Mesenchymal stem cell (in vitro differentiated cells and primary cell): ENCODE measurements at regions not wholly inside any gene's neighbourhood (a gene's known extent, or its start where the extent isn't known, plus 50 kb on each side); places are given as distances from the start of the nearest gene placed in this dataset.

Experiments used
- DNase-seq: peaks from one replicate; pipeline ENCODE4 v3.0.0-alpha.2; 2013
- H2AFZ ChIP-seq: one replicate; pipeline ENCODE4 v1.6.1; 2013; ENCODE audit warnings: low read depth, mild to moderate bottlenecking, control low read depth, inconsistent platforms, low read length, moderate library complexity
- H2AK5ac ChIP-seq: 2 replicates; pipeline ENCODE4 v1.6.1; 2013; ENCODE audit warnings: low read length, moderate library complexity, mild to moderate bottlenecking, inconsistent platforms; ENCODE audit not compliant: severe bottlenecking
- H2BK120ac ChIP-seq: one replicate; pipeline ENCODE4 v1.6.1; 2013; ENCODE audit warnings: low read depth, mild to moderate bottlenecking, inconsistent platforms, low read length, moderate library complexity
- H2BK12ac ChIP-seq, 2 experiments: one replicate each; pipeline ENCODE4 v1.6.1; 2013; ENCODE audit warnings: inconsistent platforms in 2 of 2, low read length in 2 of 2, mild to moderate bottlenecking in 2 of 2, moderate library complexity in 2 of 2, control low read depth in 1 of 2
- H2BK15ac ChIP-seq: one replicate; pipeline ENCODE4 v1.6.1; 2013; ENCODE audit warnings: mild to moderate bottlenecking, low read depth, inconsistent platforms; ENCODE audit not compliant: poor library complexity, severe bottlenecking
- H2BK5ac ChIP-seq: 2 replicates; pipeline ENCODE4 v1.6.1; 2013; ENCODE audit warnings: low read depth, mild to moderate bottlenecking, low read length, control low read depth, inconsistent platforms; ENCODE audit not compliant: poor library complexity, severe bottlenecking
- H3K14ac ChIP-seq, 2 experiments: one replicate each; pipeline ENCODE4 v1.6.1; 2013; ENCODE audit warnings: inconsistent platforms in 2 of 2, low read length in 2 of 2, control low read depth in 1 of 2, mild to moderate bottlenecking in 1 of 2, moderate library complexity in 1 of 2
- H3K18ac ChIP-seq, 2 experiments: one replicate each; pipeline ENCODE4 v1.6.1; 2013; ENCODE audit warnings: inconsistent platforms in 2 of 2, low read length in 2 of 2, control low read depth in 1 of 2, low read depth in 1 of 2, mild to moderate bottlenecking in 1 of 2
- H3K23ac ChIP-seq, 2 experiments: one replicate each; pipeline ENCODE4 v1.6.1; 2013; ENCODE audit warnings: inconsistent platforms in 2 of 2, low read length in 2 of 2, mild to moderate bottlenecking in 2 of 2, moderate library complexity in 2 of 2, control low read depth in 1 of 2
- H3K27ac ChIP-seq: 2 replicates; pipeline ENCODE4 v1.5.1; 2013; ENCODE audit warnings: mild to moderate bottlenecking, moderate library complexity, low read length, control low read depth, inconsistent platforms; ENCODE audit not compliant: poor library complexity, severe bottlenecking
- H3K27me3 ChIP-seq, 2 experiments: 2 replicates each; pipeline versions ENCODE4 v1.6.1 to v1.7.0; 2013; ENCODE audit warnings: low read length in 2 of 2, mild to moderate bottlenecking in 2 of 2, moderate library complexity in 2 of 2, control low read depth in 1 of 2, inconsistent platforms in 1 of 2; ENCODE audit not compliant: control insufficient read depth in 1 of 2, insufficient read depth in 1 of 2
- H3K36me3 ChIP-seq, 2 experiments: 2 replicates each; pipeline versions ENCODE4 v1.6.1 to v1.7.0; 2013; ENCODE audit warnings: low read length in 2 of 2, control low read depth in 1 of 2, inconsistent platforms in 1 of 2, low read depth in 1 of 2, mild to moderate bottlenecking in 1 of 2; ENCODE audit not compliant: insufficient read depth in 2 of 2, control insufficient read depth in 1 of 2
- H3K4ac ChIP-seq, 2 experiments: one replicate each; pipeline ENCODE4 v1.6.1; 2013; ENCODE audit warnings: inconsistent platforms in 2 of 2, low read length in 2 of 2, mild to moderate bottlenecking in 2 of 2, moderate library complexity in 2 of 2, control low read depth in 1 of 2, low read depth in 1 of 2
- H3K4me1 ChIP-seq: 2 replicates; pipeline ENCODE4 v1.6.1; 2013; ENCODE audit warnings: low read depth, low read length, control low read depth; ENCODE audit not compliant: control insufficient read depth, insufficient read depth
- H3K4me2 ChIP-seq: 2 replicates; pipeline ENCODE4 v1.6.1; 2013; ENCODE audit warnings: low read length, mild to moderate bottlenecking, inconsistent platforms; ENCODE audit not compliant: poor library complexity, severe bottlenecking
- H3K4me3 ChIP-seq, 2 experiments: 2 replicates each; pipeline versions ENCODE4 v1.5.1 to v1.7.0; 2013; ENCODE audit warnings: low read length in 2 of 2, mild to moderate bottlenecking in 2 of 2, control low read depth in 1 of 2, low read depth in 1 of 2; ENCODE audit not compliant: insufficient read depth in 1 of 2
- H3K79me1 ChIP-seq: replicated peaks from 2 replicates; pipeline ENCODE4 v1.6.1; 2013; ENCODE audit warnings: mild to moderate bottlenecking, control low read depth, low read length, inconsistent platforms; ENCODE audit not compliant: poor library complexity, severe bottlenecking
- H3K9ac ChIP-seq: 2 replicates; pipeline ENCODE4 v1.7.0; 2013; ENCODE audit warnings: mild to moderate bottlenecking, low read length, moderate library complexity
- H3K9me3 ChIP-seq: 2 replicates; pipeline ENCODE4 v1.7.0; 2013; ENCODE audit warnings: mild to moderate bottlenecking, low read length; ENCODE audit not compliant: control insufficient read depth
- H4K8ac ChIP-seq: one replicate; pipeline ENCODE4 v1.6.1; 2013; ENCODE audit warnings: inconsistent platforms, mild to moderate bottlenecking, low read length, moderate library complexity
- H4K91ac ChIP-seq: one replicate; pipeline ENCODE4 v1.6.1; 2013; ENCODE audit warnings: mild to moderate bottlenecking, low read length, inconsistent platforms
- WGBS: methylation state at CpG from one replicate; pipeline ENCODE4 v1.1.7; 2013; ENCODE audit warnings: mixed read lengths; 5-methylcytosine and 5-hydroxymethylcytosine counted together

- Histone ChIP-seq H4K91ac (no peak overlapping the region), H3K36me3 (no peaks in the 10 kb centered on the region)
- WGBS: 58% methylated on average over 3 of the region's 3 CpGs
These were observed 1085.9 kb downstream of the BCL11B start for GRCh38 chr14:98186140-98186539.

DNA sequence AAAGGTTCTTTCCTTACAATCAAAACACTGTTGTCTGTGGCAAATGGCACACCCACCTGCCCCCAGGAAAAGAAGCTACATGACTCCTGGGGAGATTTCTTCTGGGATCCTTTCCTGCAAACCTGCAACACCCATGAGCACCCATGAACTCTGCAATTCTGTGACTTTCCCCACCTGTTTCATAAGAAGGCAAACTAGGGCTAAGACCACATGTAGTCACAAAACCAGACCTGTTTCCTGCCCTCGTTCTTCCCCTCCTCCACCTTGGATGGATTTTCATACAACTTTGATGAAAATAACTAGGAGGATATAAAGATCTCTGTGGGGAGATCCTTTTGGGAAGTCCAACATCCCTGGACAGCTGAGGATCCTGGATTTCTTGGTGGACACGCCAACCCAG lies 1084.7 kb downstream of the BCL11B start:
- Histone ChIP-seq H3K9ac (no peak overlapping the region), H2BK12ac (no peak overlapping the region), H3K4me2 (no peak overlapping the region), H3K9me3 (no peaks in the 10 kb centered on the region), H3K36me3 (no peaks in the 10 kb centered on the region), H4K8ac (no peak overlapping the region), H3K4me1 (no peaks in the 10 kb centered on the region), H2AFZ (no peak overlapping the region), H3K4ac (no peak overlapping the region), H2BK120ac (no peak overlapping the region), H4K91ac (no peak overlapping the region), H2BK5ac (no peak overlapping the region), H2BK15ac (no peak overlapping the region), H3K4me3 (no peak overlapping the region), H2AK5ac (no peak overlapping the region), H3K79me1 (no peaks in the 10 kb centered on the region), H3K27me3 (no peaks in the 10 kb centered on the region), H3K18ac (no peak overlapping the region), H3K14ac (no peak overlapping the region), H3K23ac (no peak overlapping the region), H3K27ac (no peak overlapping the region)
- 74% methylated on average over 1 of the region's 2 CpGs for whole genome bisulfite sequencing
- no peak for DNase-seq

More at GRCh38 chr14:98186140-98186539, 1085.9 kb downstream of the BCL11B start:
- no peak overlapping the region for H2BK5ac ChIP-seq
- H3K14ac ChIP-seq: no peak overlapping the region
- no peak overlapping the region for H3K27ac ChIP-seq
- H2BK15ac ChIP-seq: no peak overlapping the region
- no peak overlapping the region for H3K4me3 ChIP-seq
- no peak overlapping the region for H2AK5ac ChIP-seq
- no peak for DNase-seq
- H4K8ac ChIP-seq: no peak overlapping the region
- no peak overlapping the region for H2BK12ac ChIP-seq
- no peaks in the 10 kb centered on the region for H3K4me1 ChIP-seq
- H2AFZ ChIP-seq: no peak overlapping the region
- no peak overlapping the region for H3K4me2 ChIP-seq
- H3K79me1 ChIP-seq: no peaks in the 10 kb centered on the region
- no peak overlapping the region for H3K23ac ChIP-seq
- no peak overlapping the region for H3K18ac ChIP-seq
- H2BK120ac ChIP-seq: no peak overlapping the region
- H3K27me3 ChIP-seq: no peaks in the 10 kb centered on the region
- H3K9ac ChIP-seq: no peak overlapping the region
- H3K9me3 ChIP-seq: no peaks in the 10 kb centered on the region
- H3K4ac ChIP-seq: no peak overlapping the region

GRCh38 chr14:98189062-98189461 lies 1082.9 kb downstream of the BCL11B start:
- Histone ChIP-seq H3K14ac (no peak overlapping the region), H3K23ac (no peak overlapping the region), H3K36me3 (no peaks in the 10 kb centered on the region), H2BK5ac (no peak overlapping the region), H4K8ac (no peak overlapping the region), H2BK15ac (no peak overlapping the region), H3K27ac (no peak overlapping the region), H4K91ac (no peak overlapping the region), H2AFZ (no peak overlapping the region), H3K9me3 (no peaks in the 10 kb centered on the region), H3K27me3 (no peaks in the 10 kb centered on the region), H2BK12ac (no peak overlapping the region), H2AK5ac (no peak overlapping the region), H3K4me3 (no peak overlapping the region), H3K9ac (no peak overlapping the region), H3K79me1 (no peaks in the 10 kb centered on the region), H3K4me1 (no peaks in the 10 kb centered on the region), H3K4me2 (no peak overlapping the region), H3K18ac (no peak overlapping the region), H2BK120ac (no peak overlapping the region), H3K4ac (no peak overlapping the region)
- DNase-seq: no peak
- WGBS: 91% methylated on average over 1 of the region's 1 CpG

- 78% methylated on average over 9 of the region's 9 CpGs for WGBS
- Histone ChIP-seq H3K27ac (no peak overlapping the region), H3K18ac (no peak overlapping the region), H3K36me3 (no peaks in the 10 kb centered on the region), H2BK12ac (no peak overlapping the region), H3K23ac (no peak overlapping the region), H3K79me1 (no peaks in the 10 kb centered on the region), H2BK5ac (no peak overlapping the region), H4K91ac (no peak overlapping the region), H3K4me3 (no peak overlapping the region), H3K4me2 (no peak overlapping the region), H4K8ac (no peak overlapping the region), H3K9me3 (no peaks in the 10 kb centered on the region), H2BK15ac (no peak overlapping the region), H3K14ac (no peak overlapping the region), H3K27me3 (no peaks in the 10 kb centered on the region), H3K9ac (no peak overlapping the region), H3K4ac (no peak overlapping the region), H3K4me1 (no peaks in the 10 kb centered on the region), H2BK120ac (no peak overlapping the region), H2AK5ac (no peak overlapping the region), H2AFZ (no peak overlapping the region)
- no peak for DNase-seq
These were observed 1082.5 kb downstream of the BCL11B start for GRCh38 chr14:98189511-98189910.
